ENCODE measurements at regions not wholly inside any gene's neighbourhood (a gene's known extent, or its start where the extent isn't known, plus 50 kb on each side); places are given as distances from the start of the nearest gene placed in this dataset.

DNA sequence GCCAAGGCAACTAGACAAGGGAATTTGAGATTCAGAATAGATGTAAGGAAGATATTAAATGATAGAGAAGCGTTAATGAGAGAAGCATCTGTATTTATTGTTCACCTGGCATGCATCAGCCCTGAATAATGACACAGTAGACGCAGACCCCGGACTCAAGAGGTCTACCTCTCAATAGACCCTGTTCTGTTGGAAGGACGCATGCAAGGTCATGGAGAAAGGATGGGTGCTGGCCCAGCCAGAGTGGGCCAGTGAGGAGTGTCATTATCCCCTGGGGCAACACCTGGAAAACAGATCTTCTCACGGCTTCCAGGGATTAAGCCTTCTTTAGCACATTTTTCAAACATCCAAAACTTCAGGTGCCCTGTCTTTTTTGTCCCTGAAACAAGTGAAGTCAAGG, 461.0 kb downstream of the EIPR1 start:
- H3K27ac ChIP-seq (ENCODE audit: low read length) = no peak overlapping the region
- H3K9me3 ChIP-seq (replicated peaks; ENCODE audit: control insufficient read depth, low read depth, low read length) = no peaks in the 10 kb centered on the region
- 94% methylated on average over 2 of the region's 5 CpGs for WGBS (ENCODE audit: insufficient coverage)
- DNase-seq = no peak
- no peak overlapping the region for H3K4me3 ChIP-seq (ENCODE audit: low read length)
- no peaks in the 10 kb centered on the region for H3K4me1 ChIP-seq (ENCODE audit: control insufficient read depth, insufficient read depth, low read length)
- no peaks in the 10 kb centered on the region for H3K36me3 ChIP-seq (ENCODE audit: control insufficient read depth, insufficient read depth, low read length)
- H3K27me3 ChIP-seq (ENCODE audit: control insufficient read depth, insufficient read depth, low read length) = no peaks in the 10 kb centered on the region

DNA sequence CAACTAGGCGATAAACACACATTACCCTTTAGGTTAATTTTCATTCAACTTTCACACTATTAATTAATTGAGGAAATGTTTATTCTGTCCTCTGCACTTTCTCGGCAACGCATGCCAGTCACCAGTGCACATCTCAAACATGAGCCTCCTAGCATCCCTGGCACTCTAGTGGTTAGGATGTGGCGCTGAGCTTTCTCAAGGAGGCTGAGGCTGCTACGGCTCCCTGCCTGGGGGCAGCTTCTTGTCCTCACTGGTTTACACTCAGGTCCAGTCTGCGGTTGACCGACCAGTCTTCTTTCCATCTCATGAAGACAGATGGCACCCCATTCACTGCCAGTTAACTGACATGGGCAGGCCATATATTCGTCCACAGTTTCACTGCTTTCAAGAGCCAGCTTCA, 463.4 kb downstream of the EIPR1 start:
- WGBS (ENCODE audit: insufficient coverage) = 91% methylated on average over 6 of the region's 8 CpGs
- no peak for DNase-seq
- Histone ChIP-seq H3K4me3 (ENCODE audit: low read length) (no peak overlapping the region), H3K27ac (ENCODE audit: low read length) (no peak overlapping the region), H3K4me1 (ENCODE audit: control insufficient read depth, insufficient read depth, low read length) (no peaks in the 10 kb centered on the region), H3K36me3 (ENCODE audit: control insufficient read depth, insufficient read depth, low read length) (no peaks in the 10 kb centered on the region), H3K9me3 (replicated peaks; ENCODE audit: control insufficient read depth, low read depth, low read length) (no peaks in the 10 kb centered on the region), H3K27me3 (ENCODE audit: control insufficient read depth, insufficient read depth, low read length) (no peaks in the 10 kb centered on the region)

DNA sequence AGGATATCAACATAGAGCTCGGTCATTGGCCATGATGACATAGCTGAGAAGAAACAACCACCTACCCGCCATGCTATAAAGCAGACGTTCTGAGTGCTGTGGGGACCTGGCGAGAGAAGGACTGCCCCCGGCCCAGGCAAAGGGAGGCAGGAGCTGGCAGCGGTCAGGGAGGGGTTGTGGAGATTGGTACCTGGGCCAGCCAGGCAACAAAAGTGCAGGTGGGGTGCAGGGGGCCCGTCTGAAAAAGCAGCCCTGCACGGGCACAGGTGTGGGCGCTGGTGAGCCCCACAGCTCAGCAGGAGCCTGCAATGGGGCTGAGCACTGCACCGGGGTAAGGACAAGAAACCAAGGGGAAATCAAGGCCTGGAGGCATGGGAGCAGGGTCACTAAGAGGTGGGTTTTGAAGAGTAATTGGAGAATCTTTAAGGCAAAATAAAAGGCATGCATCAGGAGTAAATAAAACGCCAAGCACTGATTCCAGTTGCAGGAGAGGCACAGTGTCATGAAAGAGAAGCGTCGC, 464.0 kb downstream of the EIPR1 start:
- no peaks in the 10 kb centered on the region for H3K27me3 ChIP-seq (ENCODE audit: control insufficient read depth, insufficient read depth, low read length)
- no peaks in the 10 kb centered on the region for H3K36me3 ChIP-seq (ENCODE audit: control insufficient read depth, insufficient read depth, low read length)
- no peaks in the 10 kb centered on the region for H3K9me3 ChIP-seq (replicated peaks; ENCODE audit: control insufficient read depth, low read depth, low read length)
- no peak for DNase-seq
- H3K4me3 ChIP-seq (ENCODE audit: low read length) = no peak overlapping the region
- WGBS (ENCODE audit: insufficient coverage) = 76% methylated on average over 10 of the region's 13 CpGs
- H3K27ac ChIP-seq (ENCODE audit: low read length) = no peak overlapping the region
- H3K4me1 ChIP-seq (ENCODE audit: control insufficient read depth, insufficient read depth, low read length) = no peaks in the 10 kb centered on the region

DNA sequence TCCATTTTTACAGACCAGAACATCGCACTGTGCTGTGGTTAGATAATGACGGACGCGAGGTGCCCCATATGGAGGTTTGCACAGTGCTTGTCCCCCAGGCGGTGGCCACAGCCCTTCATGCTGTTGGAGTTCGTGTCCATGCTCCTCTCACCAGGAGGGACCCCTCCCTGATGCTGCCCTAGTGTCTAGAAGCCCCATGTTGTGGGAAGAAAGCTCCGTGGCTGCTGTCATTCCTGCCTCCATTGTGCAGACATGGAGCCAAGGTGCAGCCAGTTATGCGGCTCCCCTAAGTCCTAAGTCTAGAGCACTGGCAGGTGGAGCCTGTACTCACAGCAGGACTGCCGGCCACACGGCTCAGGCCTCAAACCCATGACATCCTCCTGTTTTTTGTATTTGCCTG, 464.9 kb downstream of the EIPR1 start:
- 80% methylated on average over 8 of the region's 10 CpGs for WGBS (ENCODE audit: insufficient coverage)
- H3K4me3 ChIP-seq (ENCODE audit: low read length) = no peak overlapping the region
- H3K9me3 ChIP-seq (replicated peaks; ENCODE audit: control insufficient read depth, low read depth, low read length) = no peaks in the 10 kb centered on the region

DNA sequence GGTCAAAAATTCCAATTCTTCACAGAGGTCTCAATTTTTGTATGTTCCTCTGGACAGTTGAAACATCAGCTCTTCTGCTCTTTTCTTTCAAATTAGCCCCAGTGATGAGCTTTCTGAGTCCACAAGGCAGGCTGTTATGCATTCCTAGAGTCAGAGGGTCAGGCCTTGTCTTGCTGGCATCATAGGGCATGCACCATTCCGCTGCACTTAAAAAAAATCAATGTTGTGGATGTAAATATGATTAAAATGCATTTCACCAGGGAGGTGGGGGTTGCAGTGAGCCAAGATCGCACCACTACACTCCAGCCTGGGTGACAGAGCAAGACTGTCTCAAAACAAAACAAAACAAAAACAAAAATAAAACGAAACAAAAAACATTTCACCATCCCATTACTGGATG, 465.3 kb downstream of the EIPR1 start:
- Histone ChIP-seq H3K27ac (ENCODE audit: low read length) (no peak overlapping the region), H3K36me3 (ENCODE audit: control insufficient read depth, insufficient read depth, low read length) (no peaks in the 10 kb centered on the region), H3K4me1 (ENCODE audit: control insufficient read depth, insufficient read depth, low read length) (no peaks in the 10 kb centered on the region), H3K27me3 (ENCODE audit: control insufficient read depth, insufficient read depth, low read length) (no peaks in the 10 kb centered on the region), H3K4me3 (ENCODE audit: low read length) (no peak overlapping the region), H3K9me3 (replicated peaks; ENCODE audit: control insufficient read depth, low read depth, low read length) (no peaks in the 10 kb centered on the region)
- no peak for DNase-seq
- WGBS (ENCODE audit: insufficient coverage) = no CpG with 5 or more reads among the region's 3 CpGs

More for the DNA sequence above, 464.9 kb downstream of the EIPR1 start:
- no peak overlapping the region for H3K27ac ChIP-seq (ENCODE audit: low read length)
- no peaks in the 10 kb centered on the region for H3K27me3 ChIP-seq (ENCODE audit: control insufficient read depth, insufficient read depth, low read length)
- no peaks in the 10 kb centered on the region for H3K4me1 ChIP-seq (ENCODE audit: control insufficient read depth, insufficient read depth, low read length)
- no peaks in the 10 kb centered on the region for H3K36me3 ChIP-seq (ENCODE audit: control insufficient read depth, insufficient read depth, low read length)
- no peak for DNase-seq

DNA sequence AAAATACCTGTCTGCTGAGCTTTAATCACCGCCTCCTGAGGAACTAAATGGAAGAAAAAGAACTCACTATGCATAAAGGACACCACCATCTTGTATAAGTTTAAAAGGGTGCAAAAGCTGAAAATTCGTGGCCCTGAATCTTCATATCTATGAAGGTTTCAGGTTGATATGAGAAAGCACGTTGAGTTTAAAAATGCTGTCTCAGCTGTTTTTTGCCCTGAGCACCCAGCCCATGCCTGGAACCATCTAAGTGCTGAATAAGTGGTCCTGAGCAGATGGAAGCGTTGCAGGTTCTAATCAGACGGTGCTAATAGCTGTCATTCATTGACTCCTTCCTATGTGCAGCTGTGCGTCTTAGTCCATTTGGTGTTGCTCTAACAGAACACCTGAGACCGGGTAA, 467.4 kb downstream of the EIPR1 start:
- Histone ChIP-seq H3K9me3 (replicated peaks; ENCODE audit: control insufficient read depth, low read depth, low read length) (no peaks in the 10 kb centered on the region), H3K27me3 (ENCODE audit: control insufficient read depth, insufficient read depth, low read length) (no peaks in the 10 kb centered on the region), H3K4me1 (ENCODE audit: control insufficient read depth, insufficient read depth, low read length) (no peaks in the 10 kb centered on the region), H3K4me3 (ENCODE audit: low read length) (no peak overlapping the region), H3K27ac (ENCODE audit: low read length) (no peak overlapping the region), H3K36me3 (ENCODE audit: control insufficient read depth, insufficient read depth, low read length) (no peaks in the 10 kb centered on the region)
- 90% methylated on average over 4 of the region's 7 CpGs for WGBS (ENCODE audit: insufficient coverage)
- DNase-seq = no peak

DNA sequence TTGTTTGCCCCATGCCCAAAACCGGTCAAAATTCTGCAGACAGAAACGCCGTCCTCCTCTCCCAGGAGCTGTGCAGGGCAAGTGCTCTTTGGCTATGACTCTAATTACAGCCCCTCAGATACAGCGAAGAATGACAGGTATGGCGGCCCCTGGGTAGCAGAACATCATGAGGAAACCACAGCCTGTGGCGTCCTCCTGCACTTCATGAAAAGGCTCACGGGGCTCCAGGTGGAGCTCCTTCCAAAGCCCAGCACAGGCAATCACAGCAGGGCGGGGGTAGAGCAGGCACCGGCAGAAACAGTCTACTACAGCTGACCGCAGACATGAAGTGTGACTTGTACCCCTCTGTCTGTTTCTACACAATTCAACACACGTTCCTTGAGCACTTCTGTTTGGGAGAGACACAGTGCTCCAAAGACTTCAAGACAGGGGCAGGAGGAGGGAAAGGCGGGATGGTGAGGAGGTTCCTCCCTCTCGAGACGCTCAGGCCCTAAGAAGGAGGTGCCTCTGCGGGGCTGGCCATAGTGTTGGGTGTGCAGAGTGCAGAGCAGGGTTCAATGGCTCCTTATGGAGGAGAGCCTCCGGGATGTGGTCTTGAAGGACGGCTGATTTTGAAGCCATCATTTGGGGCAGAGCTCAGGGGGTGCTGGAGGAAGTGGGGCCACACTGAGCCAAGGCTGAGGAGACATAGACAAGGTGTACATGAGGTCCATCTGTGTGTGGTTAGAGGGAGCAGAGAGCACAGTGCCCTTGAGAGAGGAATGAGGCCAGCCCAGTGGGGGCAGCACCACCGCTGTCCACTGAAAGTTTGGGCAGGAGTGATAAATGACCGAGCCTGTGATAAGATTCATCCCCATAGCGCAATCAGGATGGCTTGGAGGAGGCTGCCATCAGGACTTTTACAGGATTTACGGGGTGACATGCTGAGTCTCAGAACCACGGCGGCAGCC, 468.3 kb downstream of the EIPR1 start:
- WGBS (ENCODE audit: insufficient coverage) = 83% methylated on average over 21 of the region's 23 CpGs
- Histone ChIP-seq H3K9me3 (replicated peaks; ENCODE audit: control insufficient read depth, low read depth, low read length) (no peaks in the 10 kb centered on the region), H3K36me3 (ENCODE audit: control insufficient read depth, insufficient read depth, low read length) (no peaks in the 10 kb centered on the region), H3K4me1 (ENCODE audit: control insufficient read depth, insufficient read depth, low read length) (no peaks in the 10 kb centered on the region), H3K27ac (ENCODE audit: low read length) (no peak overlapping the region), H3K27me3 (ENCODE audit: control insufficient read depth, insufficient read depth, low read length) (no peaks in the 10 kb centered on the region), H3K4me3 (ENCODE audit: low read length) (no peak overlapping the region)
- DNase-seq = no peak

DNA sequence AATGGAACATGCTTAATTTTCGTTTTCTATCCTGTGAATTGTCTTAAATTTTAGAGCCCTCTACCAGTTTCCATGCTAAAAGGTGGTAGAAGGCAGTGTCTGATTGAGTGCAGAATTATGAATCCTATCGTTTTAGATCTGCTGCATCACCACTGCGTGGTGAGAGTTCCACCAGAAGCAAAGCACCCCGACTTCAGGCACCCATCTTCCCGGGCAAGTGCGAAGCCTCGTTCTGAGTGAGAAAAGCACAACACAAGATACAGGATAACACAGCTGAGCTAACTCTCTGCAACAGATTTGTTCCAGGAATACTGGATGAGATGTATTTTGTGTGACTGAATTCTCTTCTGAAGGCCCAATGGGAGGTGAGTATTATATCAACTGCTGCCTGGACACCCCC, 471.5 kb downstream of the EIPR1 start:
- Histone ChIP-seq H3K27ac (ENCODE audit: low read length) (no peak overlapping the region), H3K27me3 (ENCODE audit: control insufficient read depth, insufficient read depth, low read length) (no peaks in the 10 kb centered on the region), H3K4me3 (ENCODE audit: low read length) (no peak overlapping the region), H3K4me1 (ENCODE audit: control insufficient read depth, insufficient read depth, low read length) (no peaks in the 10 kb centered on the region), H3K9me3 (replicated peaks; ENCODE audit: control insufficient read depth, low read depth, low read length) (no peaks in the 10 kb centered on the region), H3K36me3 (ENCODE audit: control insufficient read depth, insufficient read depth, low read length) (no peaks in the 10 kb centered on the region)
- no peak for DNase-seq
- WGBS (ENCODE audit: insufficient coverage) = 100% methylated on average over 3 of the region's 7 CpGs

DNA sequence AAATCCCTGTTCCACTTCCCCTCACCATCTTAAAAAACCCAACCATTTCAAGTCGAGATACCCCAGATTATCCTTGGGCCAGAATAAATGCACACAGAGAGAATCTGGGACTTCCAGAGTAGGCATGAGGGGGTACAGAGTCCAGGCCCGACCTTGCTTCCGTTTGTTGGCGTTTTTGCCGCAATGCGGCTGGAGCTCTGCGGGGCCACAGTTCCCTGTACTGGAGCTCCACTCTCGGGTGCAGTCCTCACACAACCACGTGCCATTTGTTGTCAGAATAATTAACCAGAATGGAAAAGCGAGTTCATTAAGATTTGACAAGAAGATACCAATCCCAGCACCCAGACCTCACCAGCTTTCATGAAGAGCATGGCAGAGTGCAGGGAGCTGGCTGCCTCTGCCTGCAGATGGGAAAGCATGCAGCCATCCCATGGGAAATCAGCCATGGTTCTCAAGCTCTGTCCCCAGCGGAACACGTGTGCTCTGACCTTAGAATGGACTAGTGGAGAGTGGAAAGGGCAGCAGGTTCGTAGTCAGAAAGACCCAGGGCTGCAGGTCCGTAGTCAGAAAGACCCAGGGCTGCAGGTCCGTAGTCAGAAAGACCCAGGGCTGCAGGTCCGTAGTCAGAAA, 472.8 kb downstream of the EIPR1 start:
- WGBS (ENCODE audit: insufficient coverage) = 81% methylated on average over 8 of the region's 16 CpGs
- Histone ChIP-seq H3K9me3 (replicated peaks; ENCODE audit: control insufficient read depth, low read depth, low read length) (no peaks in the 10 kb centered on the region), H3K4me3 (ENCODE audit: low read length) (no peak overlapping the region), H3K4me1 (ENCODE audit: control insufficient read depth, insufficient read depth, low read length) (no peaks in the 10 kb centered on the region), H3K27ac (ENCODE audit: low read length) (no peak overlapping the region), H3K27me3 (ENCODE audit: control insufficient read depth, insufficient read depth, low read length) (no peaks in the 10 kb centered on the region), H3K36me3 (ENCODE audit: control insufficient read depth, insufficient read depth, low read length) (no peaks in the 10 kb centered on the region)
- no peak for DNase-seq

DNA sequence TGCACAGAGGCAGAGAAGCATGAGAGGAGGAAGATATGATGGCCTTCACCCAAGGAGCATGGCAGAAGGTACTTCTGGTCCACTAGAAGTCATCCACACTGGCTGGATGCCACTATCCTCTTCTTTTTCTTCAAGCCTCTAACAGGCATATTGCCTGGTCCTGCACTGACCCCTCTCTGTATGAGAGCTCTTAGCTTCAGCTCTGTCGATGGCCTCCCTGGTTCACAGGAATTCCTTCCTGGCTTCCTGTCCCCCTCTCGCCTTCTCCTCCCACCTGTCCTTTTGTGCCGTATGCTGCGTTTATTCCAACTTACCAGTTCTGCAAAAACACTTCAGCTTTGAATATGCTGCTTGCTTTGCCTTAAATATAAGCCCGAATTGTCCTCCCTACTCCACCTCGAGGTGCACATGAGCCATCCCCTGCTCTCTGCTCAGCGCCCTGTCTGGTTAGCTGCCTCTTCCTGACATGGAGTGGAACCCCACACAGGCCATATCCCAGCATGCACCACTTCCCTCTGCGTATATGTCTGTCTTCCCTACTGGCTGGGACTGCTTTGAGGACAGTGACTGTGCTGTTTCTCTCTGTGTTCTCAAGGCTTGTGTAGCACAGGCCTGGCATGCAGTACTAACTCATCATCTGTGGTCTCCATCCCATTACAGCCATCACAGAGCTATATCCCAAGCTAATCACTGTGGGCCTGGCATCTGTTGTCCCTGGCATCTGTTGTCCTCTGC, 474.9 kb downstream of the EIPR1 start:
- no peaks in the 10 kb centered on the region for H3K9me3 ChIP-seq (replicated peaks; ENCODE audit: control insufficient read depth, low read depth, low read length)
- H3K27me3 ChIP-seq (ENCODE audit: control insufficient read depth, insufficient read depth, low read length) = no peaks in the 10 kb centered on the region
- DNase-seq = peak; percentile 15
- no peak overlapping the region for H3K4me3 ChIP-seq (ENCODE audit: low read length)
- H3K4me1 ChIP-seq (ENCODE audit: control insufficient read depth, insufficient read depth, low read length) = no peaks in the 10 kb centered on the region
- no peak overlapping the region for H3K27ac ChIP-seq (ENCODE audit: low read length)
- H3K36me3 ChIP-seq (ENCODE audit: control insufficient read depth, insufficient read depth, low read length) = no peaks in the 10 kb centered on the region
- WGBS (ENCODE audit: insufficient coverage) = 52% methylated on average over 8 of the region's 8 CpGs

Measured in muscle of leg (tissue), 3 donors.